Thyroid gland (tissue), 4 donors: ENCODE measurements at regions not wholly inside any gene's neighbourhood (a gene's known extent, or its start where the extent isn't known, plus 50 kb on each side); places are given as distances from the start of the nearest gene placed in this dataset.
A peak's percentile ranks its signal among the peaks of the same experiment; 100 is the strongest.

Experiments used
- DNase-seq, 2 donors: peaks; one replicate each; pipeline ENCODE4 v3.0.0-alpha.2; 2019
- H3K27ac ChIP-seq, 3 donors: fragments of 200-600 bp; sonication (generic); 1 replicate in 2 of 3; 2 replicates in 1 of 3; pipeline ENCODE4 v1.5.1; 2016 to 2019; ENCODE audit warnings: mild to moderate bottlenecking in 1 of 3, moderate library complexity in 1 of 3
- H3K27me3 ChIP-seq: fragments of 200-600 bp; sonication (generic); one replicate; pipeline ENCODE4 v1.5.1; 2019
- H3K36me3 ChIP-seq, 2 donors: fragments of 200-600 bp; sonication (generic); one replicate each; pipeline ENCODE4 v1.5.1; 2016 to 2019
- H3K4me1 ChIP-seq, 2 donors: fragments of 200-600 bp; sonication (generic); one replicate each; pipeline ENCODE4 v1.5.1; 2017 to 2019
- H3K4me3 ChIP-seq, 3 donors: fragments of 200-600 bp; sonication (generic); replicated peaks in 1 of 3; 1 replicate in 2 of 3; 2 replicates in 1 of 3; pipeline ENCODE4 v1.5.1; 2016; ENCODE audit warnings: mild to moderate bottlenecking in 1 of 3
- H3K9me3 ChIP-seq: fragments of 200-600 bp; sonication (generic); one replicate; pipeline ENCODE4 v1.5.1; 2017
- POLR2A ChIP-seq, 2 donors: fragments of 450-650 bp; IDR thresholded peaks; one replicate each; pipeline ENCODE4 v1.6.1; 2017; ENCODE audit warnings: antibody characterized with exemption in 2 of 2, mild to moderate bottlenecking in 2 of 2, moderate library complexity in 1 of 2
- WGBS, 2 donors: methylation state at CpG; one replicate each; pipeline ENCODE4 v1.1.5; 2017; 5-methylcytosine and 5-hydroxymethylcytosine counted together
- intact Hi-C: fragments of 100-400 bp; cut with DNase I; formaldehyde crosslinking; loops from one replicate; pipeline ENCODE4 v1.15.1; 2023
- TF ChIP-seq, protein P1 (sequence below), 6 experiments: fragments of 200-600 bp in 3 of 6; fragments of 450-650 bp in 3 of 6; sonication (generic) in 3 of 6; IDR thresholded peaks; one replicate each; pipeline ENCODE4 v1.5.1; 2016 to 2019; ENCODE audit warnings: antibody characterized with exemption in 6 of 6, mild to moderate bottlenecking in 2 of 6, inconsistent platforms in 1 of 6, moderate library complexity in 1 of 6

DNA sequence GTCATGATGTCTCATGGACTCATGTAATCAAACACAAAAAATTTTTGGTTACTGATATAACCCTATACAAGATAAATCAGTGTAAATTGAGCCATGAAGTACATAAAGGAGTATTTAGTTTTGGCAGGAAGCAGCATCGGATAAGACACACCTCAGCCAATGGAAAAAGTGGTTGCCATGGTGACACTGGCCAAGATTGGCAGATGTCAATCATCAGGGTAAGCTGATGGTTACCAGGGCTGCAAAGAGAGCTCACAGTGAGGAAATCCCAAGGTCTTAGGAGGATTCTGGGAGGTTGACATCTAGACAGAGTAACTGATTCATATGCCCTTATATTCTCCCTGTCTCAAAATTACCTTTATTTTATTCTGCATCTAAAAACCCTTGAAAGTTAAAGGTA lies 203.8 kb upstream of the PCSK2 start:
- no peaks in the 10 kb centered on the region for H3K27me3 ChIP-seq
- WGBS, 2 donors = 71 to 81% methylated on average over 1 of the region's 1 CpG
- H3K36me3 ChIP-seq = no peaks in the 10 kb centered on the region
- no peak for DNase-seq
- no peaks in the 10 kb centered on the region for H3K9me3 ChIP-seq
- no peak for TF ChIP-seq POLR2A (IDR thresholded peaks at IDR 0.05)
- TF ChIP-seq, protein P1, sequence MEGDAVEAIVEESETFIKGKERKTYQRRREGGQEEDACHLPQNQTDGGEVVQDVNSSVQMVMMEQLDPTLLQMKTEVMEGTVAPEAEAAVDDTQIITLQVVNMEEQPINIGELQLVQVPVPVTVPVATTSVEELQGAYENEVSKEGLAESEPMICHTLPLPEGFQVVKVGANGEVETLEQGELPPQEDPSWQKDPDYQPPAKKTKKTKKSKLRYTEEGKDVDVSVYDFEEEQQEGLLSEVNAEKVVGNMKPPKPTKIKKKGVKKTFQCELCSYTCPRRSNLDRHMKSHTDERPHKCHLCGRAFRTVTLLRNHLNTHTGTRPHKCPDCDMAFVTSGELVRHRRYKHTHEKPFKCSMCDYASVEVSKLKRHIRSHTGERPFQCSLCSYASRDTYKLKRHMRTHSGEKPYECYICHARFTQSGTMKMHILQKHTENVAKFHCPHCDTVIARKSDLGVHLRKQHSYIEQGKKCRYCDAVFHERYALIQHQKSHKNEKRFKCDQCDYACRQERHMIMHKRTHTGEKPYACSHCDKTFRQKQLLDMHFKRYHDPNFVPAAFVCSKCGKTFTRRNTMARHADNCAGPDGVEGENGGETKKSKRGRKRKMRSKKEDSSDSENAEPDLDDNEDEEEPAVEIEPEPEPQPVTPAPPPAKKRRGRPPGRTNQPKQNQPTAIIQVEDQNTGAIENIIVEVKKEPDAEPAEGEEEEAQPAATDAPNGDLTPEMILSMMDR (IDR thresholded peaks at IDR 0.05) = no peak
- H3K27ac ChIP-seq = no peak overlapping the region
- H3K4me1 ChIP-seq = peaks cover 0 to 13% of the 10 kb centered on the region in 2 donors
- H3K4me3 ChIP-seq = no peak overlapping the region
- intact Hi-C loops = no loop called here

DNA sequence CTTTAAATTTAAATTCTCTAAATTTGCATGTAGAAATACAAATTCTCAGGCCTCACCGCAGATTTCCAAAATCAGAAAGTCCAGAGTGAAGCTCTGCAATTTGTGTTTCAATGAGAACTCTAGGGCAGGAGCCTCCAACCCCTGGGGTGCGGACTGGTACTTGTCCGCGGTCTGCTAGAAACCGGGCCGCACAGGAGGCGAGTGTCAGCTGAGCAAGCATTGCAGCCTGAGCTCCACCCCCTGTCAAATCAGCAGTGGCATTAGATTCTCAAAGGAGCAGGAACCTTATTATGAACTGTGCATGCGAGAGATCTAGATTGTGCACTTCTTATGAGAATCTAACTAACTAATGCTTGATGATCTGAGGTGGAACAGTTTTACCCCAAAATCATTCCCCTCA lies 203.0 kb upstream of the PCSK2 start:
- H3K9me3 ChIP-seq = no peaks in the 10 kb centered on the region
- peaks cover 0 to 13% of the 10 kb centered on the region in 2 donors for H3K4me1 ChIP-seq
- 7 to 19% methylated on average over 8 of the region's 8 CpGs for WGBS, 2 donors
- H3K27ac ChIP-seq = no peak overlapping the region
- H3K27me3 ChIP-seq = no peaks in the 10 kb centered on the region
- no peak overlapping the region for H3K4me3 ChIP-seq
- no peaks in the 10 kb centered on the region for H3K36me3 ChIP-seq
- TF ChIP-seq, protein P1 (IDR thresholded peaks at IDR 0.05) = no peak
- TF ChIP-seq POLR2A (IDR thresholded peaks at IDR 0.05) = peak in 1 of 2 donors; percentile 47
- intact Hi-C loops = no loop called here
- peak; percentile 85 for DNase-seq

DNA sequence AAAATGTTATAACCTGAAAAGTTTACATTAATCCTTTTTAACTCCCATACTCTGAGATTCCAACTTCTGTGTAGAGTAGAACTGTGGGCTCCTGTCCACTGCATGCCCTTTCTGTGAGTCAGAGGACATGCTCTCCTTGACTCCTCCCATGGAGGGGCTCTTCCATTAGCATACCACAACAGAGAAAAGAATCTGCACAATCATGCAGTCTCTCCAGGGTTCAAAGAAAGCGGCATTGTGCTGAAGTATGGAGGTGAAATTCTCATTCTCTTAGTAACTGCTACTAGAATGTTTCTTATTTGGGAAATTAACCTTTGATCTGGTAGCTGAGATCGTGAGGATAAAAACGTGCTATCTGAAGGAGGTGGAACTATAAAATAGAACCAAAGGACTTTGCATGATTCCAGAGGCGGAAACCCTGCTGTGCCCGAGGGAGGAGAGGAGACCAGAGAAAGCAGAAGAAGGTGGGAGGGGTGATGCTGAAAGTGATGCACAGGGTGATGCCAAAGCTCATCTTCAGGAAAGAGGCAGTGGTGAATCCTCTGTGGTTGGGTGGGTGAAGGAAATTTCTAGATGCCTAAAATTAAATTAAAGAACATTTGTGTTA lies 202.2 kb upstream of the PCSK2 start:
- Histone ChIP-seq H3K4me3 (no peak overlapping the region), H3K4me1 (peaks cover 2 to 15% of the 10 kb centered on the region in 2 donors), H3K9me3 (no peaks in the 10 kb centered on the region), H3K27ac (no peak overlapping the region), H3K27me3 (no peaks in the 10 kb centered on the region), H3K36me3 (no peaks in the 10 kb centered on the region)
- TF ChIP-seq, protein P1 (IDR thresholded peaks at IDR 0.05) = no peak
- no peak for TF ChIP-seq POLR2A (IDR thresholded peaks at IDR 0.05)
- no peak for DNase-seq
- intact Hi-C loops = no loop called here
- 61 to 65% methylated on average over 5 of the region's 5 CpGs for WGBS, 2 donors

DNA sequence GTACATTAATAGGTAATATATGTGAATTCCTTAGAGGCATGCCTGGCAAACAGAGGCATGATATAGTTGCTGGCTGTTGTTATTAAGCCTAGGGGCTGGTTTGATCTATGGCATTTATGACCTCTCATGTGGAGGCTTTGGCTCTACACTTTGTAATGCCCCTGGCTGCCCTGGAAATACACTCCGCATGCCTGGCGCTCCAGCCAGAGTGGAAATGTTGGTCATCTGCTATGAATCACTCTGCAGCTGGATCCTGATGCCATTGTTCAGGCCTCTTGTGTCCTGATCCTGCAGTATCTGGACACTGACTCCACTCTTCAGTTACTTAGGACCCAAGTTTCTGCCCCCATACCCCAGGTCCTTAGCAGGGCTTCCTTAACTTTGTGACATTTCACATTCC lies 200.5 kb upstream of the PCSK2 start:
- intact Hi-C loops = no loop called here
- TF ChIP-seq, protein P1 (IDR thresholded peaks at IDR 0.05) = no peak
- TF ChIP-seq POLR2A (IDR thresholded peaks at IDR 0.05) = no peak
- no peak for DNase-seq
- Histone ChIP-seq H3K27me3 (no peaks in the 10 kb centered on the region), H3K4me1 (peaks cover 4 to 20% of the 10 kb centered on the region in 2 donors), H3K36me3 (no peaks in the 10 kb centered on the region), H3K9me3 (no peaks in the 10 kb centered on the region), H3K27ac (no peak overlapping the region), H3K4me3 (no peak overlapping the region)
- WGBS, 2 donors = 94 to 100% methylated on average over 2 of the region's 2 CpGs

DNA sequence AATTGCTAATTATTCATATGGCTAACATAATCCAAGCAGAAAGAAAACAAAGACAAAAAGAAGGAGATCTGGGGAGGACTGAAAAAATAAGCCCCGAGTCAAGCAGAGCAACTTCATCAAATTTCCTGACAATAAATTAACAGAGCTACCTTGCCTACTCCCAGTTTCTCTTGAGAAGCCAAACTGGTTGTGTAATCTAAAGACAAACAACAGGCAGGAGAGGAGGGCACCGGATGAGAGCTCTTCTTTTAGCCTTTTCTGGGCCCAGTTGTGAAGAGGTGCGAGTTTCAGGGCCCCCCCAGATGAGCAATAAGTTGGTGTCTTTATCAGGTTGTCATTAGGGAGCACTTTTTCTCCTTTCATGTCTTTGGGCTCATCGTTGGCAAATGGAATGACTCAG lies 197.1 kb upstream of the PCSK2 start:
- Histone ChIP-seq H3K9me3 (no peaks in the 10 kb centered on the region), H3K4me3 (no peak overlapping the region), H3K27me3 (no peaks in the 10 kb centered on the region), H3K4me1 (peaks cover 4 to 8% of the 10 kb centered on the region in 2 donors), H3K36me3 (no peaks in the 10 kb centered on the region), H3K27ac (no peak overlapping the region)
- no peak for TF ChIP-seq POLR2A (IDR thresholded peaks at IDR 0.05)
- TF ChIP-seq, protein P1 (IDR thresholded peaks at IDR 0.05) = no peak
- WGBS, 2 donors = 34 to 40% methylated on average over 4 of the region's 4 CpGs
- no peak for DNase-seq
- intact Hi-C loops = no loop called here
